ENCODE measurements at regions not wholly inside any gene's neighbourhood (a gene's known extent, or its start where the extent isn't known, plus 50 kb on each side); places are given as distances from the start of the nearest gene placed in this dataset.

DNA sequence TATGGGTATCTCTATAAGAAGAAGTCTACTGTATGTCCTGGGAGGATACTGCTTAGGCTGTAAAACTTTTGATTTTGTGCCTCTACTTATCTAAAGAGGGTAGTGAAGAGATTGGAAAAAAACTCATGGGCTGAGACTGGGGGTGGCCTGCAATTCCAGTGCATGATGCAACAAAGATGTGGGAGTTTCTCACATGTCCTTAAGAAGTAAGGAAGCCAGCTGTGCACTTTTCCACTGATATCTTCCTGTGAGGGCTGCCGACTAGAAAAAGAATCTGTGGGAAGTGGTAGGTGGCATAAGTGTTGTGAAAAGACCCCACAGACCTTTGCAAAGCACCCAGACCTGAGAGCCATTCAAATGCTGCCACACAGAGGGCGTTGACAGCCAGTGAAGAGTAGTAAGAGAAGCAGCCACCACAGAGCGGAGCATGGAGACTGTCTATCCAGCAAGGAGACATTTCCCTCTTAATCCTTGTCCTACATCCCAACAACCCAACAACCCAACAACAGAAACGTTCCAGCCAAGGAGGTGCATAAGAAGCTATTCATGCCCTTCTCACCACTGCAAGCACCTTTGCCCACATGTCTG lies 65.1 kb downstream of the PFDN4 start:
- no peak for DNase-seq (ENCODE audit: low read depth)
- no peak overlapping the region for H3K4me3 ChIP-seq (ENCODE audit: low read length)
- TF ChIP-seq, protein P1, sequence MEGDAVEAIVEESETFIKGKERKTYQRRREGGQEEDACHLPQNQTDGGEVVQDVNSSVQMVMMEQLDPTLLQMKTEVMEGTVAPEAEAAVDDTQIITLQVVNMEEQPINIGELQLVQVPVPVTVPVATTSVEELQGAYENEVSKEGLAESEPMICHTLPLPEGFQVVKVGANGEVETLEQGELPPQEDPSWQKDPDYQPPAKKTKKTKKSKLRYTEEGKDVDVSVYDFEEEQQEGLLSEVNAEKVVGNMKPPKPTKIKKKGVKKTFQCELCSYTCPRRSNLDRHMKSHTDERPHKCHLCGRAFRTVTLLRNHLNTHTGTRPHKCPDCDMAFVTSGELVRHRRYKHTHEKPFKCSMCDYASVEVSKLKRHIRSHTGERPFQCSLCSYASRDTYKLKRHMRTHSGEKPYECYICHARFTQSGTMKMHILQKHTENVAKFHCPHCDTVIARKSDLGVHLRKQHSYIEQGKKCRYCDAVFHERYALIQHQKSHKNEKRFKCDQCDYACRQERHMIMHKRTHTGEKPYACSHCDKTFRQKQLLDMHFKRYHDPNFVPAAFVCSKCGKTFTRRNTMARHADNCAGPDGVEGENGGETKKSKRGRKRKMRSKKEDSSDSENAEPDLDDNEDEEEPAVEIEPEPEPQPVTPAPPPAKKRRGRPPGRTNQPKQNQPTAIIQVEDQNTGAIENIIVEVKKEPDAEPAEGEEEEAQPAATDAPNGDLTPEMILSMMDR (conservative IDR thresholded peaks at IDR 0.05; ENCODE audit: low read length): no peak

DNA sequence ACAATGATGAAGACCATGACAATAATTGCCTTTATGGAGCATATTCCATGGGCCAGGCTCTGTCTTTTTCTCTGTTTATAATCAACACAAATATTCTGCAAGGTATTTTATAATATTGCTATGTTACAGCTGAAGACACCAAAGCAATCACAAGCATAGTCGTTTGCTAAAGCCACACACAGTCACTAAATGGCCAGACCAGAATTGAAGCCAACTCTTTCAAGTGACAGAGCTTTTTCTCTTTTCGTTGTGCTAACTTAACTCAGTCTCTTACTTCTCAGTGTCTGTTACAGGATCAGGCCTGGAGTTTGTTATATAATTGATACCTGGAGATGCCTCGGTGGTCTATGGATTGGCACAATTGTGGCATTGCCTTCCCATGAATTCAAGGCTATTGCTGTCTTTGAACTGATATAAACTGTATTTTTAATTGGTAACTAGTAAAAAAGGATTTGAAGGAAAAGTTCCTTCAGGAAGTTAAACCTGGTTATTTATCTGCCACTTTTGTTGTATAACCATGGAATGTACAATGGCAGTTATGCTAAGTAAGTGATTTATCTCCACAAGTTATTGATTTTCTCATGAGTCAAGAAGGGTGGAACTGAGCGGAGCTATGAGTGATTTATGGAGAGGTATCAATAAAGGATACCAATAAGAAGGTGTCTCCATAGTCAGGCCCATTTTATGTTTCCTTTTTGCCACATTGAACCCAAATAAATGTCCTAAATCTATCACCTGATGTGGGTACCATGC lies 67.6 kb downstream of the PFDN4 start:
- no peak overlapping the region for H3K4me3 ChIP-seq (ENCODE audit: low read length)
- TF ChIP-seq, protein P1 (conservative IDR thresholded peaks at IDR 0.05; ENCODE audit: low read length): no peak
- no peak for DNase-seq (ENCODE audit: low read depth)

DNA sequence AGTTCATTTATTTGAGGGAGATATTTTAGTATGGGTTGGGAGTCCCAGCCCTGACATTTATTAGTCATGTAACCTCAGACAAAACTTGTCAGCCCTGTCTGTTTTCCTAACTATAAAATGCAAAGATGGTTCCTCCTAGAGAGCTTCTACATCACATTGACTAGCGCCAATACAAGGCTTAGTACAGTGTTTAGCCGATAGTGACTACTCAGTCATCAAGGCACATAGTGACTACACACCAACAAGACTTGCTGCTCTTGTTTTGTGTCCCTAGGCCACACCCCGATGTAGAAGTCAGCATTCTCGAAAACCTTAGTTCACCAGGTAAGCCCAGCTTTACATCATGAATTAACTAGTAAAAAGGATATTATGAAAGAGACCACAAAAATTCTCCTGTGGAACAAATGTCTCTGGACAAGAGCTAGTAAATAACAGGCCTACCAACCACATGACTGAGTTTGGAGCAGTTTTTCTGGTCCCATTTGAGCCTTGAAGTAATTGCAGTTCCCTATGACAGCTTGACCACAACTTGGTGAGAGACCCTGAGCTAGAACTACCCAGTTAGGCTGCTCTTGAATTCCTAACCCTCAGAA lies 68.8 kb downstream of the PFDN4 start:
- no peak overlapping the region for H3K4me3 ChIP-seq (ENCODE audit: low read length)
- DNase-seq (ENCODE audit: low read depth): no peak
- TF ChIP-seq, protein P1 (conservative IDR thresholded peaks at IDR 0.05; ENCODE audit: low read length): no peak

DNA sequence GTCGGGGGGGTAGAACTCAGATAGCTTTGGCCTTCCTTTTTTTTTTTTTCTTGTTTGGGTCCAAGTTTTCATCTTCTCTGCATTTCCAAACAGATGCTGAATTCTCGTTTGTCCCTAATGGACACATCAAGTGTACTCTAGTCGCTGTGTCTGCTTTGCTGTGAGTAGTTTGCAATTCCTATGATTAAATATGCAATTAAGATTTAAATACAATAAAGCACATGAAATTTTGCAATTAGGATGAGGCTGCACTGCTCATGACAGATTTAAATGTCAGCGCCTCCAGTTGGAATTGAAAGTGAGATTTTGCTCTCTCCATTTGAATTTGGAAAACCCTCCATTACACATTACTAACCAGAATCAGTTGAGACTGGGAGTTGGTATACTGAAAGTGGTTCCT lies 70.4 kb downstream of the PFDN4 start:
- TF ChIP-seq, protein P1 (conservative IDR thresholded peaks at IDR 0.05; ENCODE audit: low read length): no peak
- no peak overlapping the region for H3K4me3 ChIP-seq (ENCODE audit: low read length)
- no peak for DNase-seq (ENCODE audit: low read depth)

DNA sequence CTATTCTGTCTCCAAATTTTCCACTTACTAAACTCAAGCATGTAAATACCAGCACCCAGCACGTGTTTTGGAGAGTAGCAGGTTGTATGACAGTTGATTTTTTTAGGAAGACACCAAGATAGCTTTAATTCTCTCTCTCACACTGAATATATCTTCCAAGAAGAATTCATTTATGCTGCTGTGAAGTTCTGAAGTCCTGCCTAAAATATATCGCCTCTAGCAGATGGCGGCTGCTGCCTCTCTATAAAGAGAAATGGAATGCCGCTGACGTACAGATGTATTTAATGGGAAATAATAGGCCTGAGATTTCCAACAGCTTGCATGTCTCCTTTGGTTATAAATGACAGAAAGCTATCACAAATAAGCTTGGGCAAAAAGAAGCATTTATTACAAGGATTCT lies 74.7 kb downstream of the PFDN4 start:
- no peak for DNase-seq (ENCODE audit: low read depth)
- TF ChIP-seq, protein P1 (conservative IDR thresholded peaks at IDR 0.05; ENCODE audit: low read length): no peak
- no peak overlapping the region for H3K4me3 ChIP-seq (ENCODE audit: low read length)

DNA sequence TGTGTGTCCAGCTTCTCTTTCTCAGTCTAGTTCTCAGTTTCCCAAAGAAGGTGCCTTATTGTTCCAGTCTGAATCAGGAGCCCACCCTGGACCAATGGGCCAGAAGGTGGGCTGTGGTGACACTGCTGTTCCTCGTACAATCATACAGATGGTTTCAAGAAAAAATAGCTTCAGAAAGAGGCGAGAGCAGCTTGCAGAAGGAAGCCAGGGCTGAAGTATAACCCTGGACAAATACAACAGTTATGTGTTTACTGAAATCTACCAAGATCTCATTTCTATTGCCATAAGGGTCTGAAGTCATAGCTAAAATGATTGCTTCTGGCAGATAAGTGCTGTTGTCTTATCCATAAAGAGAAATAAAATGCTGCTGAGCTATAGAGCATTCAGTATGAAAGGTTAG lies 75.4 kb downstream of the PFDN4 start:
- H3K4me3 ChIP-seq (ENCODE audit: low read length): no peak overlapping the region
- no peak for DNase-seq (ENCODE audit: low read depth)
- TF ChIP-seq, protein P1 (conservative IDR thresholded peaks at IDR 0.05; ENCODE audit: low read length): no peak
